Neural progenitor cell (in vitro differentiated cells): ENCODE measurements at regions not wholly inside any gene's neighbourhood (a gene's known extent, or its start where the extent isn't known, plus 50 kb on each side); places are given as distances from the start of the nearest gene placed in this dataset.

ENCODE experiments used
- DNase-seq: peaks from one replicate; pipeline ENCODE4 v3.0.0-alpha.2; 2016; ENCODE audit warnings: low spot score
- H2AFZ ChIP-seq: fragments of 200-600 bp; sonication (generic); replicated peaks from 2 replicates; pipeline ENCODE4 v1.6.1; 2016; ENCODE audit warnings: antibody characterized with exemption
- H3F3A ChIP-seq: fragments of 200-600 bp; sonication (generic); 2 replicates; pipeline ENCODE4 v1.6.1; 2016; ENCODE audit warnings: antibody characterized with exemption, low read depth
- H3K27ac ChIP-seq: fragments of 200-600 bp; sonication (generic); 2 replicates; pipeline ENCODE4 v1.5.1; 2016; ENCODE audit warnings: mild to moderate bottlenecking
- H3K27me3 ChIP-seq: fragments of 200-600 bp; sonication (generic); 2 replicates; pipeline ENCODE4 v1.6.1; 2016; ENCODE audit warnings: mild to moderate bottlenecking, moderate library complexity
- H3K36me3 ChIP-seq: fragments of 200-600 bp; sonication (generic); 2 replicates; pipeline ENCODE4 v1.5.1; 2016
- H3K4me1 ChIP-seq: fragments of 200-600 bp; sonication (generic); 2 replicates; pipeline ENCODE4 v1.6.1; 2016; ENCODE audit warnings: mixed run types
- H3K4me2 ChIP-seq: fragments of 200-600 bp; sonication (generic); 2 replicates; pipeline ENCODE4 v1.6.1; 2016
- H3K4me3 ChIP-seq: fragments of 200-600 bp; sonication (generic); 2 replicates; pipeline ENCODE4 v1.5.1; 2016
- H3K79me2 ChIP-seq: fragments of 200-600 bp; sonication (generic); 2 replicates; pipeline ENCODE4 v1.6.1; 2016; ENCODE audit warnings: low read depth
- H3K9ac ChIP-seq: fragments of 200-600 bp; sonication (generic); 2 replicates; pipeline ENCODE4 v1.6.1; 2016
- H3K9me3 ChIP-seq: fragments of 200-600 bp; sonication (generic); 2 replicates; pipeline ENCODE4 v1.5.1; 2016; ENCODE audit warnings: low read depth
- H4K20me1 ChIP-seq: fragments of 200-600 bp; sonication (generic); 2 replicates; pipeline ENCODE4 v1.6.1; 2016; ENCODE audit warnings: low read depth
- H3K27ac Mint-ChIP-seq: 3 replicates; pipeline ENCODE4 v1.8.0; 2021; ENCODE audit warnings: mixed read lengths
- H3K27me3 Mint-ChIP-seq: 2 replicates; pipeline ENCODE4 v1.8.0; 2022; ENCODE audit warnings: low read depth, mild to moderate bottlenecking, inconsistent platforms, moderate library complexity, mixed read lengths; ENCODE audit not compliant: insufficient read depth
- H3K36me3 Mint-ChIP-seq: 3 replicates; pipeline ENCODE4 v1.8.0; 2021; ENCODE audit warnings: mixed read lengths
- H3K4me1 Mint-ChIP-seq: 3 replicates; pipeline ENCODE4 v1.8.0; 2021; ENCODE audit warnings: mixed read lengths
- H3K4me3 Mint-ChIP-seq: 3 replicates; pipeline ENCODE4 v1.8.0; 2021; ENCODE audit warnings: mild to moderate bottlenecking, moderate library complexity, mixed read lengths
- H3K9me3 Mint-ChIP-seq: 3 replicates; pipeline ENCODE4 v1.8.0; 2020; ENCODE audit warnings: mixed read lengths
- CTCF ChIP-seq: fragments of 200-600 bp; sonication (generic); IDR thresholded peaks from 2 replicates; pipeline ENCODE4 v1.5.1; 2017; ENCODE audit warnings: antibody characterized with exemption, mild to moderate bottlenecking
- EZH2 ChIP-seq: fragments of 200-600 bp; sonication (generic); IDR thresholded peaks from 2 replicates; pipeline ENCODE4 v1.6.1; 2017; ENCODE audit warnings: antibody characterized with exemption, mild to moderate bottlenecking, moderate library complexity
- EZH2phosphoT487 ChIP-seq: fragments of 200-600 bp; sonication (generic); IDR thresholded peaks from 2 replicates; pipeline ENCODE4 v1.6.1; 2017; ENCODE audit warnings: antibody characterized with exemption

- H3K4me1 Mint-ChIP-seq, result no peaks in the 10 kb centered on the region
- TF ChIP-seq EZH2phosphoT487 (no peak), EZH2 (no peak), CTCF (no peak)
- H3K9me3 Mint-ChIP-seq, result no peaks in the 10 kb centered on the region
- Histone ChIP-seq H4K20me1 (no peaks in the 10 kb centered on the region), H3K9me3 (no peaks in the 10 kb centered on the region), H3K27me3 (no peaks in the 10 kb centered on the region), H2AFZ (no peak overlapping the region), H3K79me2 (no peaks in the 10 kb centered on the region), H3K4me3 (no peak overlapping the region), H3K4me1 (no peaks in the 10 kb centered on the region), H3K27ac (no peak overlapping the region), H3K9ac (no peak overlapping the region), H3K36me3 (no peaks in the 10 kb centered on the region), H3K4me2 (no peak overlapping the region), H3F3A (no peaks in the 10 kb centered on the region)
- DNase-seq, result no peak
- no peak overlapping the region for H3K27ac Mint-ChIP-seq
- no peaks in the 10 kb centered on the region for H3K27me3 Mint-ChIP-seq
- H3K4me3 Mint-ChIP-seq, result no peak overlapping the region
- no peaks in the 10 kb centered on the region for H3K36me3 Mint-ChIP-seq
These were observed 535.5 kb downstream of the SH2D4B start for GRCh38 chr10:81073155-81073554.

GRCh38 chr10:81081887-81082620 lies 544.4 kb downstream of the SH2D4B start:
- H3K27ac ChIP-seq, result no peak overlapping the region
- DNase-seq, result peak; percentile 38
- no peak for TF ChIP-seq EZH2phosphoT487
- no peak for TF ChIP-seq EZH2
- TF ChIP-seq CTCF, result peak; percentile 55
- Mint-ChIP-seq H3K36me3 (no peaks in the 10 kb centered on the region), H3K4me1 (no peaks in the 10 kb centered on the region), H3K4me3 (no peak overlapping the region), H3K27me3 (no peaks in the 10 kb centered on the region), H3K9me3 (peaks cover 9% of the 10 kb centered on the region), H3K27ac (no peak overlapping the region)
- no peak overlapping the region for H3K4me2 ChIP-seq
- no peaks in the 10 kb centered on the region for H3K79me2 ChIP-seq
- no peaks in the 10 kb centered on the region for H3K9me3 ChIP-seq
- no peaks in the 10 kb centered on the region for H3K36me3 ChIP-seq
- no peaks in the 10 kb centered on the region for H3K4me1 ChIP-seq
- H3F3A ChIP-seq, result no peaks in the 10 kb centered on the region
- H3K27me3 ChIP-seq, result no peaks in the 10 kb centered on the region
- no peak overlapping the region for H3K9ac ChIP-seq
- H3K4me3 ChIP-seq, result no peak overlapping the region
- H2AFZ ChIP-seq, result no peak overlapping the region
- no peaks in the 10 kb centered on the region for H4K20me1 ChIP-seq

GRCh38 chr10:81082621-81083376 lies 545.1 kb downstream of the SH2D4B start:
- no peak overlapping the region for H3K27ac Mint-ChIP-seq
- no peak overlapping the region for H2AFZ ChIP-seq
- no peaks in the 10 kb centered on the region for H3K36me3 ChIP-seq
- H3K4me3 ChIP-seq, result no peak overlapping the region
- no peak overlapping the region for H3K4me2 ChIP-seq
- H3K9me3 Mint-ChIP-seq, result peaks cover 9% of the 10 kb centered on the region
- no peak overlapping the region for H3K27ac ChIP-seq
- H3K79me2 ChIP-seq, result no peaks in the 10 kb centered on the region
- no peaks in the 10 kb centered on the region for H3K36me3 Mint-ChIP-seq
- no peaks in the 10 kb centered on the region for H3K27me3 Mint-ChIP-seq
- no peaks in the 10 kb centered on the region for H3K4me1 Mint-ChIP-seq
- H3K4me1 ChIP-seq, result no peaks in the 10 kb centered on the region
- no peaks in the 10 kb centered on the region for H4K20me1 ChIP-seq
- no peaks in the 10 kb centered on the region for H3F3A ChIP-seq
- H3K27me3 ChIP-seq, result no peaks in the 10 kb centered on the region
- no peaks in the 10 kb centered on the region for H3K9me3 ChIP-seq
- no peak for TF ChIP-seq EZH2phosphoT487
- no peak overlapping the region for H3K9ac ChIP-seq
- no peak for DNase-seq
- H3K4me3 Mint-ChIP-seq, result no peak overlapping the region

GRCh38 chr10:81093056-81093455 lies 555.4 kb downstream of the SH2D4B start:
- Mint-ChIP-seq H3K27ac (no peak overlapping the region), H3K27me3 (no peaks in the 10 kb centered on the region), H3K4me1 (no peaks in the 10 kb centered on the region)

More at GRCh38 chr10:81093056-81093455, 555.4 kb downstream of the SH2D4B start:
- no peak overlapping the region for H3K9ac ChIP-seq
- H3K27me3 ChIP-seq, result no peaks in the 10 kb centered on the region
- peaks cover 2% of the 10 kb centered on the region for H3K9me3 Mint-ChIP-seq
- no peak overlapping the region for H3K4me3 ChIP-seq
- no peaks in the 10 kb centered on the region for H3K36me3 ChIP-seq
- no peak overlapping the region for H2AFZ ChIP-seq
- H3K4me1 ChIP-seq, result no peaks in the 10 kb centered on the region
- no peak overlapping the region for H3K4me3 Mint-ChIP-seq
- DNase-seq, result no peak
- no peaks in the 10 kb centered on the region for H3K36me3 Mint-ChIP-seq
- H3K27ac ChIP-seq, result no peak overlapping the region
- no peak for TF ChIP-seq EZH2phosphoT487
- TF ChIP-seq EZH2, result no peak
- TF ChIP-seq CTCF, result no peak
- no peaks in the 10 kb centered on the region for H3K79me2 ChIP-seq
- no peak overlapping the region for H3K4me2 ChIP-seq
- no peaks in the 10 kb centered on the region for H3F3A ChIP-seq
- H4K20me1 ChIP-seq, result no peaks in the 10 kb centered on the region
- H3K9me3 ChIP-seq, result no peaks in the 10 kb centered on the region
